GM23338 (cell line): ENCODE measurements at regions not wholly inside any gene's neighbourhood (a gene's known extent, or its start where the extent isn't known, plus 50 kb on each side); places are given as distances from the start of the nearest gene placed in this dataset.

ENCODE experiments used
- CREB1 ChIP-seq: fragments of 250-450 bp; sonication (Bioruptor Pico); IDR thresholded peaks from 2 replicates; pipeline ENCODE4 v1.5.0; 2020; ENCODE audit warnings: low read depth, mild to moderate bottlenecking, moderate library complexity
- EZH2 ChIP-seq: fragments of 200-600 bp; sonication (generic); IDR thresholded peaks from one replicate; pipeline ENCODE4 v1.8.0; 2017; ENCODE audit warnings: antibody characterized with exemption, mild to moderate bottlenecking, low read depth; ENCODE audit not compliant: unreplicated experiment
- EZH2phosphoT487 ChIP-seq: fragments of 200-600 bp; sonication (generic); IDR thresholded peaks from one replicate; pipeline ENCODE4 v1.8.1; 2018; ENCODE audit warnings: antibody characterized with exemption; ENCODE audit not compliant: unreplicated experiment
- JUNB ChIP-seq: IDR thresholded peaks from one replicate; pipeline ENCODE4 v1.6.1; 2016; ENCODE audit warnings: antibody characterized with exemption; ENCODE audit not compliant: unreplicated experiment
- NANOG ChIP-seq: IDR thresholded peaks from 2 replicates; pipeline ENCODE4 v1.6.1; 2016; ENCODE audit warnings: antibody characterized with exemption, borderline replicate concordance
- POLR2AphosphoS5 ChIP-seq: IDR thresholded peaks from 2 replicates; pipeline ENCODE4 v1.6.1; 2016; ENCODE audit warnings: antibody characterized with exemption, low read depth
- STAT1 ChIP-seq: IDR thresholded peaks from one replicate; pipeline ENCODE4 v1.6.1; 2016; ENCODE audit warnings: antibody characterized with exemption; ENCODE audit not compliant: unreplicated experiment
- ZNF331 ChIP-seq: fragments of 250-450 bp; sonication (Bioruptor Pico); IDR thresholded peaks from 2 replicates; pipeline ENCODE4 v1.5.0; 2020; ENCODE audit warnings: low read depth, mild to moderate bottlenecking, moderate library complexity
- TF ChIP-seq, protein P1 (sequence below), 2 experiments: fragments of 200-600 bp in 1 of 2; sonication (generic) in 1 of 2; conservative IDR thresholded peaks; 2 replicates each; pipeline versions ENCODE4 v1.5.1 to v1.6.1; 2016 to 2017; ENCODE audit warnings: antibody characterized with exemption in 2 of 2, low read depth in 2 of 2, mild to moderate bottlenecking in 2 of 2, moderate library complexity in 1 of 2
- TF ChIP-seq, protein P2 (sequence below): IDR thresholded peaks from one replicate; pipeline ENCODE4 v1.6.1; 2018; ENCODE audit warnings: antibody characterized with exemption; ENCODE audit not compliant: unreplicated experiment
- TF ChIP-seq, protein P3 (sequence below): IDR thresholded peaks from 2 replicates; pipeline ENCODE4 v1.6.1; 2016; ENCODE audit warnings: antibody characterized with exemption
- TF ChIP-seq, protein P4 (sequence below): fragments of 250-450 bp; sonication (Bioruptor Pico); IDR thresholded peaks from 2 replicates; pipeline ENCODE4 v1.5.0; 2020; ENCODE audit warnings: mild to moderate bottlenecking, moderate library complexity

DNA sequence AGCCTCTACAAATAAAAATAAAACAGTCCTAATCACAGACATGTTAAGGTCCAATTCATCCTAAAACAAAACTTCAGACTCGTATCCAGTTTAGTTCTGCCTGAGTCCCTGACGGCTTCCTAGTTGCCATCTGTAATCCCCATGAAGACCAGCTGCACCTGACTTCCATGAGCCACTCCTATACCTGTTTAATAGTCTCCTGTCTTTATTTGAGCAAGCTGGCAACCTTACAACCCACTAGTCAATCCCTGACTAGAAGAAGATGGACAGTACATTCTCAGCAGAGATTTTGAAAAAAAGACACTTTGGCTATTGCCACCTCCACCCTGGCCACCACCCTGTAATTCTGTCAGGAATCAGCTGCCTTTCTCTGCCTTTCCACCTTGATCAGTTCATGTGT lies 197.7 kb downstream of the HIBADH start:
- TF ChIP-seq, protein P1, sequence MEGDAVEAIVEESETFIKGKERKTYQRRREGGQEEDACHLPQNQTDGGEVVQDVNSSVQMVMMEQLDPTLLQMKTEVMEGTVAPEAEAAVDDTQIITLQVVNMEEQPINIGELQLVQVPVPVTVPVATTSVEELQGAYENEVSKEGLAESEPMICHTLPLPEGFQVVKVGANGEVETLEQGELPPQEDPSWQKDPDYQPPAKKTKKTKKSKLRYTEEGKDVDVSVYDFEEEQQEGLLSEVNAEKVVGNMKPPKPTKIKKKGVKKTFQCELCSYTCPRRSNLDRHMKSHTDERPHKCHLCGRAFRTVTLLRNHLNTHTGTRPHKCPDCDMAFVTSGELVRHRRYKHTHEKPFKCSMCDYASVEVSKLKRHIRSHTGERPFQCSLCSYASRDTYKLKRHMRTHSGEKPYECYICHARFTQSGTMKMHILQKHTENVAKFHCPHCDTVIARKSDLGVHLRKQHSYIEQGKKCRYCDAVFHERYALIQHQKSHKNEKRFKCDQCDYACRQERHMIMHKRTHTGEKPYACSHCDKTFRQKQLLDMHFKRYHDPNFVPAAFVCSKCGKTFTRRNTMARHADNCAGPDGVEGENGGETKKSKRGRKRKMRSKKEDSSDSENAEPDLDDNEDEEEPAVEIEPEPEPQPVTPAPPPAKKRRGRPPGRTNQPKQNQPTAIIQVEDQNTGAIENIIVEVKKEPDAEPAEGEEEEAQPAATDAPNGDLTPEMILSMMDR (conservative IDR thresholded peaks at IDR 0.05; ENCODE audit: low read depth in 2 of 2) = no peak
- TF ChIP-seq POLR2AphosphoS5 = no peak
- TF ChIP-seq, protein P2, sequence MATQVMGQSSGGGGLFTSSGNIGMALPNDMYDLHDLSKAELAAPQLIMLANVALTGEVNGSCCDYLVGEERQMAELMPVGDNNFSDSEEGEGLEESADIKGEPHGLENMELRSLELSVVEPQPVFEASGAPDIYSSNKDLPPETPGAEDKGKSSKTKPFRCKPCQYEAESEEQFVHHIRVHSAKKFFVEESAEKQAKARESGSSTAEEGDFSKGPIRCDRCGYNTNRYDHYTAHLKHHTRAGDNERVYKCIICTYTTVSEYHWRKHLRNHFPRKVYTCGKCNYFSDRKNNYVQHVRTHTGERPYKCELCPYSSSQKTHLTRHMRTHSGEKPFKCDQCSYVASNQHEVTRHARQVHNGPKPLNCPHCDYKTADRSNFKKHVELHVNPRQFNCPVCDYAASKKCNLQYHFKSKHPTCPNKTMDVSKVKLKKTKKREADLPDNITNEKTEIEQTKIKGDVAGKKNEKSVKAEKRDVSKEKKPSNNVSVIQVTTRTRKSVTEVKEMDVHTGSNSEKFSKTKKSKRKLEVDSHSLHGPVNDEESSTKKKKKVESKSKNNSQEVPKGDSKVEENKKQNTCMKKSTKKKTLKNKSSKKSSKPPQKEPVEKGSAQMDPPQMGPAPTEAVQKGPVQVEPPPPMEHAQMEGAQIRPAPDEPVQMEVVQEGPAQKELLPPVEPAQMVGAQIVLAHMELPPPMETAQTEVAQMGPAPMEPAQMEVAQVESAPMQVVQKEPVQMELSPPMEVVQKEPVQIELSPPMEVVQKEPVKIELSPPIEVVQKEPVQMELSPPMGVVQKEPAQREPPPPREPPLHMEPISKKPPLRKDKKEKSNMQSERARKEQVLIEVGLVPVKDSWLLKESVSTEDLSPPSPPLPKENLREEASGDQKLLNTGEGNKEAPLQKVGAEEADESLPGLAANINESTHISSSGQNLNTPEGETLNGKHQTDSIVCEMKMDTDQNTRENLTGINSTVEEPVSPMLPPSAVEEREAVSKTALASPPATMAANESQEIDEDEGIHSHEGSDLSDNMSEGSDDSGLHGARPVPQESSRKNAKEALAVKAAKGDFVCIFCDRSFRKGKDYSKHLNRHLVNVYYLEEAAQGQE = no peak
- TF ChIP-seq EZH2 = no peak
- TF ChIP-seq JUNB = no peak
- no peak for TF ChIP-seq EZH2phosphoT487
- no peak for TF ChIP-seq ZNF331 (CRISPR knock-in tag)
- no peak for TF ChIP-seq NANOG
- TF ChIP-seq CREB1 (CRISPR knock-in tag) = no peak
- TF ChIP-seq, protein P3, sequence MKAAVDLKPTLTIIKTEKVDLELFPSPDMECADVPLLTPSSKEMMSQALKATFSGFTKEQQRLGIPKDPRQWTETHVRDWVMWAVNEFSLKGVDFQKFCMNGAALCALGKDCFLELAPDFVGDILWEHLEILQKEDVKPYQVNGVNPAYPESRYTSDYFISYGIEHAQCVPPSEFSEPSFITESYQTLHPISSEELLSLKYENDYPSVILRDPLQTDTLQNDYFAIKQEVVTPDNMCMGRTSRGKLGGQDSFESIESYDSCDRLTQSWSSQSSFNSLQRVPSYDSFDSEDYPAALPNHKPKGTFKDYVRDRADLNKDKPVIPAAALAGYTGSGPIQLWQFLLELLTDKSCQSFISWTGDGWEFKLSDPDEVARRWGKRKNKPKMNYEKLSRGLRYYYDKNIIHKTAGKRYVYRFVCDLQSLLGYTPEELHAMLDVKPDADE = no peak
- TF ChIP-seq, protein P4, sequence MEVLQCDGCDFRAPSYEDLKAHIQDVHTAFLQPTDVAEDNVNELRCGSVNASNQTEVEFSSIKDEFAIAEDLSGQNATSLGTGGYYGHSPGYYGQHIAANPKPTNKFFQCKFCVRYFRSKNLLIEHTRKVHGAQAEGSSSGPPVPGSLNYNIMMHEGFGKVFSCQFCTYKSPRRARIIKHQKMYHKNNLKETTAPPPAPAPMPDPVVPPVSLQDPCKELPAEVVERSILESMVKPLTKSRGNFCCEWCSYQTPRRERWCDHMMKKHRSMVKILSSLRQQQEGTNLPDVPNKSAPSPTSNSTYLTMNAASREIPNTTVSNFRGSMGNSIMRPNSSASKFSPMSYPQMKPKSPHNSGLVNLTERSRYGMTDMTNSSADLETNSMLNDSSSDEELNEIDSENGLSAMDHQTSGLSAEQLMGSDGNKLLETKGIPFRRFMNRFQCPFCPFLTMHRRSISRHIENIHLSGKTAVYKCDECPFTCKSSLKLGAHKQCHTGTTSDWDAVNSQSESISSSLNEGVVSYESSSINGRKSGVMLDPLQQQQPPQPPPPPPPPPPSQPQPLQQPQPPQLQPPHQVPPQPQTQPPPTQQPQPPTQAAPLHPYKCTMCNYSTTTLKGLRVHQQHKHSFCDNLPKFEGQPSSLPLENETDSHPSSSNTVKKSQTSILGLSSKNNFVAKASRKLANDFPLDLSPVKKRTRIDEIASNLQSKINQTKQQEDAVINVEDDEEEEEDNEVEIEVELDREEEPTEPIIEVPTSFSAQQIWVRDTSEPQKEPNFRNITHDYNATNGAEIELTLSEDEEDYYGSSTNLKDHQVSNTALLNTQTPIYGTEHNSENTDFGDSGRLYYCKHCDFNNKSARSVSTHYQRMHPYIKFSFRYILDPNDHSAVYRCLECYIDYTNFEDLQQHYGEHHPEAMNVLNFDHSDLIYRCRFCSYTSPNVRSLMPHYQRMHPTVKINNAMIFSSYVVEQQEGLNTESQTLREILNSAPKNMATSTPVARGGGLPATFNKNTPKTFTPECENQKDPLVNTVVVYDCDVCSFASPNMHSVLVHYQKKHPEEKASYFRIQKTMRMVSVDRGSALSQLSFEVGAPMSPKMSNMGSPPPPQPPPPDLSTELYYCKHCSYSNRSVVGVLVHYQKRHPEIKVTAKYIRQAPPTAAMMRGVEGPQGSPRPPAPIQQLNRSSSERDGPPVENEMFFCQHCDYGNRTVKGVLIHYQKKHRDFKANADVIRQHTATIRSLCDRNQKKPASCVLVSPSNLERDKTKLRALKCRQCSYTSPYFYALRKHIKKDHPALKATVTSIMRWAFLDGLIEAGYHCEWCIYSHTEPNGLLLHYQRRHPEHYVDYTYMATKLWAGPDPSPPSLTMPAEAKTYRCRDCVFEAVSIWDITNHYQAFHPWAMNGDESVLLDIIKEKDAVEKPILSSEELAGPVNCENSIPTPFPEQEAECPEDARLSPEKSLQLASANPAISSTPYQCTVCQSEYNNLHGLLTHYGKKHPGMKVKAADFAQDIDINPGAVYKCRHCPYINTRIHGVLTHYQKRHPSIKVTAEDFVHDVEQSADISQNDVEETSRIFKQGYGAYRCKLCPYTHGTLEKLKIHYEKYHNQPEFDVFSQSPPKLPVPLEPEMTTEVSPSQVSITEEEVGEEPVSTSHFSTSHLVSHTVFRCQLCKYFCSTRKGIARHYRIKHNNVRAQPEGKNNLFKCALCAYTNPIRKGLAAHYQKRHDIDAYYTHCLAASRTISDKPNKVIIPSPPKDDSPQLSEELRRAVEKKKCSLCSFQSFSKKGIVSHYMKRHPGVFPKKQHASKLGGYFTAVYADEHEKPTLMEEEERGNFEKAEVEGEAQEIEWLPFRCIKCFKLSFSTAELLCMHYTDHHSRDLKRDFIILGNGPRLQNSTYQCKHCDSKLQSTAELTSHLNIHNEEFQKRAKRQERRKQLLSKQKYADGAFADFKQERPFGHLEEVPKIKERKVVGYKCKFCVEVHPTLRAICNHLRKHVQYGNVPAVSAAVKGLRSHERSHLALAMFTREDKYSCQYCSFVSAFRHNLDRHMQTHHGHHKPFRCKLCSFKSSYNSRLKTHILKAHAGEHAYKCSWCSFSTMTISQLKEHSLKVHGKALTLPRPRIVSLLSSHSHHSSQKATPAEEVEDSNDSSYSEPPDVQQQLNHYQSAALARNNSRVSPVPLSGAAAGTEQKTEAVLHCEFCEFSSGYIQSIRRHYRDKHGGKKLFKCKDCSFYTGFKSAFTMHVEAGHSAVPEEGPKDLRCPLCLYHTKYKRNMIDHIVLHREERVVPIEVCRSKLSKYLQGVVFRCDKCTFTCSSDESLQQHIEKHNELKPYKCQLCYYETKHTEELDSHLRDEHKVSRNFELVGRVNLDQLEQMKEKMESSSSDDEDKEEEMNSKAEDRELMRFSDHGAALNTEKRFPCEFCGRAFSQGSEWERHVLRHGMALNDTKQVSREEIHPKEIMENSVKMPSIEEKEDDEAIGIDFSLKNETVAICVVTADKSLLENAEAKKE (CRISPR knock-in tag) = no peak
- no peak for TF ChIP-seq STAT1
